HEK293 (cell line): ENCODE measurements at regions not wholly inside any gene's neighbourhood (a gene's known extent, or its start where the extent isn't known, plus 50 kb on each side); places are given as distances from the start of the nearest gene placed in this dataset.
A peak's percentile ranks its signal among the peaks of the same experiment; 100 is the strongest.

Source experiments
- CTCF ChIA-PET: fragments of 350-600 bp; formaldehyde crosslinking; extraction: SDS; loops from one replicate; lab custom pipeline; 2021; ENCODE audit warnings: antibody characterized with exemption; lab: Yijun Ruan, JAX
- POLR2A ChIA-PET: fragments of 300-600 bp; formaldehyde crosslinking; extraction: SDS; loops from one replicate; lab custom pipeline; 2020; ENCODE audit warnings: antibody characterized with exemption, inconsistent platforms; lab: Yijun Ruan, JAX
- H3K27ac ChIP-seq: fragments of 200-500 bp; sonication (Bioruptor generic); 2 replicates; pipeline ENCODE4 v1.5.1; 2014; ENCODE audit warnings: low read depth, low read length, control low read depth, inconsistent platforms; ENCODE audit errors: extremely low read depth
- H3K36me3 ChIP-seq, 2 experiments: fragments of 200-500 bp in 1 of 2; sonication (Bioruptor generic) in 1 of 2; 1 replicate in 1 of 2; 2 replicates in 1 of 2; pipeline ENCODE4 v1.5.1; 2014 to 2017; ENCODE audit warnings: inconsistent platforms in 2 of 2, low read length in 2 of 2; ENCODE audit not compliant: control insufficient read depth in 2 of 2, insufficient read depth in 1 of 2
- H3K4me1 ChIP-seq: fragments of 200-500 bp; sonication (Bioruptor generic); 2 replicates; pipeline ENCODE4 v1.5.1; 2014; ENCODE audit warnings: mild to moderate bottlenecking, low read length, inconsistent platforms; ENCODE audit not compliant: control insufficient read depth, insufficient read depth
- H3K4me3 ChIP-seq: 2 replicates; pipeline ENCODE4 v1.5.1; 2011; ENCODE audit warnings: low read depth, mild to moderate bottlenecking, control low read depth, low read length, moderate library complexity
- H3K9me3 ChIP-seq: fragments of 200-500 bp; sonication (Bioruptor generic); 2 replicates; pipeline ENCODE4 v1.5.1; 2014; ENCODE audit warnings: low read depth, low read length, inconsistent platforms; ENCODE audit not compliant: control insufficient read depth, insufficient read depth
- ELK4 ChIP-seq: IDR thresholded peaks from 2 replicates; pipeline ENCODE4 v1.6.1; 2011; ENCODE audit warnings: mild to moderate bottlenecking, low read depth, low read length, borderline replicate concordance
- HOXC10 ChIP-seq: sonication (generic); formaldehyde crosslinking; IDR thresholded peaks from 2 replicates; pipeline ENCODE4 v1.8.1; 2023; ENCODE audit warnings: mild to moderate bottlenecking, missing genetic modification reagents
- KLF10 ChIP-seq: fragments of 450-650 bp; IDR thresholded peaks from 2 replicates; pipeline ENCODE4 v1.5.1; 2018; ENCODE audit warnings: missing biosample characterization, mild to moderate bottlenecking, missing genetic modification characterization
- PRDM4 ChIP-seq: fragments of 450-650 bp; formaldehyde crosslinking; IDR thresholded peaks from 2 replicates; pipeline ENCODE4 v1.5.1; 2017; ENCODE audit warnings: missing biosample characterization, missing genetic modification characterization
- SCRT2 ChIP-seq: fragments of 450-650 bp; formaldehyde crosslinking; IDR thresholded peaks from 2 replicates; pipeline ENCODE4 v1.5.1; 2016; ENCODE audit warnings: missing biosample characterization, missing genetic modification characterization
- SP7 ChIP-seq: fragments of 450-650 bp; formaldehyde crosslinking; IDR thresholded peaks from 2 replicates; pipeline ENCODE4 v1.5.1; 2016; ENCODE audit warnings: missing biosample characterization, missing genetic modification characterization
- TCF7L2 ChIP-seq: IDR thresholded peaks from 2 replicates; pipeline ENCODE4 v1.6.1; 2011; ENCODE audit warnings: low read depth, mild to moderate bottlenecking, inconsistent platforms, low read length, moderate library complexity, borderline replicate concordance
- ZBTB21 ChIP-seq: fragments of 450-650 bp; formaldehyde crosslinking; IDR thresholded peaks from 2 replicates; pipeline ENCODE4 v1.5.1; 2017; ENCODE audit warnings: missing biosample characterization, missing genetic modification characterization
- ZNF10 ChIP-seq: fragments of 450-650 bp; formaldehyde crosslinking; IDR thresholded peaks from 2 replicates; pipeline ENCODE4 v1.5.1; 2017; ENCODE audit warnings: missing biosample characterization, missing genetic modification characterization
- ZNF112 ChIP-seq: fragments of 450-650 bp; formaldehyde crosslinking; IDR thresholded peaks from 2 replicates; pipeline ENCODE4 v1.5.0; 2017; ENCODE audit warnings: missing biosample characterization, missing genetic modification characterization
- ZNF157 ChIP-seq: fragments of 450-650 bp; formaldehyde crosslinking; IDR thresholded peaks from 2 replicates; pipeline ENCODE4 v1.5.1; 2016; ENCODE audit warnings: missing biosample characterization, missing genetic modification characterization
- ZNF24 ChIP-seq: fragments of 450-650 bp; formaldehyde crosslinking; IDR thresholded peaks from 2 replicates; pipeline ENCODE4 v1.5.1; 2016; ENCODE audit warnings: missing biosample characterization, missing genetic modification characterization
- ZNF280C ChIP-seq: fragments of 450-650 bp; formaldehyde crosslinking; IDR thresholded peaks from 2 replicates; pipeline ENCODE4 v1.5.1; 2016; ENCODE audit warnings: missing biosample characterization, missing genetic modification characterization
- ZNF302 ChIP-seq: fragments of 450-650 bp; formaldehyde crosslinking; IDR thresholded peaks from 2 replicates; pipeline ENCODE4 v1.5.1; 2016; ENCODE audit warnings: missing biosample characterization, missing genetic modification characterization, low read depth
- ZNF37A ChIP-seq: fragments of 450-650 bp; IDR thresholded peaks from 2 replicates; pipeline ENCODE4 v1.5.1; 2018; ENCODE audit warnings: missing biosample characterization, missing genetic modification characterization
- ZNF473 ChIP-seq: fragments of 450-650 bp; formaldehyde crosslinking; IDR thresholded peaks from 2 replicates; pipeline ENCODE4 v1.5.1; 2017; ENCODE audit warnings: missing biosample characterization, missing genetic modification characterization
- ZNF521 ChIP-seq: fragments of 450-650 bp; formaldehyde crosslinking; IDR thresholded peaks from 2 replicates; pipeline ENCODE4 v1.5.1; 2017; ENCODE audit warnings: missing biosample characterization, mild to moderate bottlenecking, missing genetic modification characterization
- ZNF624 ChIP-seq: fragments of 450-650 bp; formaldehyde crosslinking; IDR thresholded peaks from 2 replicates; pipeline ENCODE4 v1.5.1; 2017; ENCODE audit warnings: missing biosample characterization, missing genetic modification characterization
- ZNF747 ChIP-seq: fragments of 450-650 bp; formaldehyde crosslinking; IDR thresholded peaks from 2 replicates; pipeline ENCODE4 v1.5.1; 2016; ENCODE audit warnings: missing biosample characterization, missing genetic modification characterization
- ZSCAN5A ChIP-seq: fragments of 450-650 bp; formaldehyde crosslinking; IDR thresholded peaks from 2 replicates; pipeline ENCODE4 v1.5.1; 2016; ENCODE audit warnings: missing biosample characterization, missing genetic modification characterization
- ZXDB ChIP-seq: fragments of 450-650 bp; formaldehyde crosslinking; IDR thresholded peaks from 2 replicates; pipeline ENCODE4 v1.5.1; 2016; ENCODE audit warnings: missing biosample characterization, missing genetic modification characterization
- TF ChIP-seq, protein P1 (sequence below): fragments of 450-650 bp; formaldehyde crosslinking; IDR thresholded peaks from 2 replicates; pipeline ENCODE4 v1.5.1; 2016; ENCODE audit warnings: missing biosample characterization, missing genetic modification characterization
- TF ChIP-seq, protein P2 (sequence below): fragments of 450-650 bp; formaldehyde crosslinking; IDR thresholded peaks from 2 replicates; pipeline ENCODE4 v1.5.1; 2016; ENCODE audit warnings: missing biosample characterization, missing genetic modification characterization, low read depth

- TF ChIP-seq ELK4 (no peak), ZNF157 (tag by site-specific recombination) (no peak)
These were observed 131.8 kb downstream of the TBX5 start (continued) for GRCh38 chr12:114274131-114274530.

GRCh38 chr12:114272605-114273004 lies 133.3 kb downstream of the TBX5 start:
- Histone ChIP-seq H3K9me3 (no peaks in the 10 kb centered on the region), H3K27ac (no peak overlapping the region), H3K36me3 (no peaks in the 10 kb centered on the region), H3K4me1 (no peaks in the 10 kb centered on the region), H3K4me3 (no peak overlapping the region)
- POLR2A ChIA-PET: no interaction called here
- no peak for TF ChIP-seq ZSCAN5A (tag by site-specific recombination)
- no peak for TF ChIP-seq ZNF112 (tag by site-specific recombination)
- TF ChIP-seq TCF7L2: no peak
- no peak for TF ChIP-seq KLF10 (tag by site-specific recombination)
- TF ChIP-seq ZNF10: no peak
- TF ChIP-seq ZNF473 (tag by site-specific recombination): no peak
- no peak for TF ChIP-seq SP7 (tag by site-specific recombination)
- TF ChIP-seq, protein P1, sequence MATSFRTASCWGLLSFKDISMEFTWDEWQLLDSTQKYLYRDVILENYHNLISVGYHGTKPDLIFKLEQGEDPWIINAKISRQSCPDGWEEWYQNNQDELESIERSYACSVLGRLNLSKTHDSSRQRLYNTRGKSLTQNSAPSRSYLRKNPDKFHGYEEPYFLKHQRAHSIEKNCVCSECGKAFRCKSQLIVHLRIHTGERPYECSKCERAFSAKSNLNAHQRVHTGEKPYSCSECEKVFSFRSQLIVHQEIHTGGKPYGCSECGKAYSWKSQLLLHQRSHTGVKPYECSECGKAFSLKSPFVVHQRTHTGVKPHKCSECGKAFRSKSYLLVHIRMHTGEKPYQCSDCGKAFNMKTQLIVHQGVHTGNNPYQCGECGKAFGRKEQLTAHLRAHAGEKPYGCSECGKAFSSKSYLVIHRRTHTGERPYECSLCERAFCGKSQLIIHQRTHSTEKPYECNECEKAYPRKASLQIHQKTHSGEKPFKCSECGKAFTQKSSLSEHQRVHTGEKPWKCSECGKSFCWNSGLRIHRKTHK (tag by site-specific recombination): no peak
- TF ChIP-seq ZXDB (tag by site-specific recombination): no peak
- TF ChIP-seq ZNF521: no peak
- TF ChIP-seq ZNF37A (tag by site-specific recombination): no peak
- CTCF ChIA-PET: no interaction called here

GRCh38 chr12:114272071-114272470 lies 133.9 kb downstream of the TBX5 start:
- ChIA-PET CTCF (no interaction called here), POLR2A (no interaction called here)
- no peaks in the 10 kb centered on the region for H3K9me3 ChIP-seq
- no peak overlapping the region for H3K4me3 ChIP-seq
- H3K4me1 ChIP-seq: no peaks in the 10 kb centered on the region
- no peaks in the 10 kb centered on the region for H3K36me3 ChIP-seq
- no peak overlapping the region for H3K27ac ChIP-seq
- TF ChIP-seq ZNF624 (tag by site-specific recombination): no peak
- no peak for TF ChIP-seq PRDM4 (tag by site-specific recombination)
- TF ChIP-seq ZBTB21 (tag by site-specific recombination): peak; percentile 53; the same call in 1 of the 2 replicates
- TF ChIP-seq, protein P2, sequence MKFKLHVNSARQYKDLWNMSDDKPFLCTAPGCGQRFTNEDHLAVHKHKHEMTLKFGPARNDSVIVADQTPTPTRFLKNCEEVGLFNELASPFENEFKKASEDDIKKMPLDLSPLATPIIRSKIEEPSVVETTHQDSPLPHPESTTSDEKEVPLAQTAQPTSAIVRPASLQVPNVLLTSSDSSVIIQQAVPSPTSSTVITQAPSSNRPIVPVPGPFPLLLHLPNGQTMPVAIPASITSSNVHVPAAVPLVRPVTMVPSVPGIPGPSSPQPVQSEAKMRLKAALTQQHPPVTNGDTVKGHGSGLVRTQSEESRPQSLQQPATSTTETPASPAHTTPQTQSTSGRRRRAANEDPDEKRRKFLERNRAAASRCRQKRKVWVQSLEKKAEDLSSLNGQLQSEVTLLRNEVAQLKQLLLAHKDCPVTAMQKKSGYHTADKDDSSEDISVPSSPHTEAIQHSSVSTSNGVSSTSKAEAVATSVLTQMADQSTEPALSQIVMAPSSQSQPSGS (tag by site-specific recombination): peak; percentile 71; the same call in 1 of the 2 replicates
- TF ChIP-seq HOXC10 (CRISPR knock-in tag): no peak
- TF ChIP-seq ZNF302: no peak
- no peak for TF ChIP-seq ZNF280C (tag by site-specific recombination)
- 0 out of 2 replicates have a peak, but pooled peaks have one; percentile 29 for TF ChIP-seq SCRT2 (tag by site-specific recombination)
- no peak for TF ChIP-seq ZNF24 (tag by site-specific recombination)
- TF ChIP-seq ZNF747 (tag by site-specific recombination): no peak
